ENCODE measurements at regions not wholly inside any gene's neighbourhood (a gene's known extent, or its start where the extent isn't known, plus 50 kb on each side); places are given as distances from the start of the nearest gene placed in this dataset.

- Mint-ChIP-seq H3K4me3 (ENCODE audit: low read depth) (no peak overlapping the region), H3K9me3 (peaks cover 21% of the 10 kb centered on the region), H3K4me1 (ENCODE audit: low read depth) (no peaks in the 10 kb centered on the region), H3K27me3 (ENCODE audit: low read depth) (no peaks in the 10 kb centered on the region), H3K36me3 (ENCODE audit: low read depth) (no peaks in the 10 kb centered on the region), H3K27ac (no peak overlapping the region)
- intact Hi-C loops (cut with micrococcal nuclease): no loop called here
- no peak for DNase-seq (ENCODE audit: low spot score)
These were observed 303.0 kb upstream of the GRIA1 start for GRCh38 chr5:153187503-153187902.

- intact Hi-C loops (cut with micrococcal nuclease): no loop called here
- Mint-ChIP-seq H3K27me3 (ENCODE audit: low read depth) (no peaks in the 10 kb centered on the region), H3K36me3 (ENCODE audit: low read depth) (no peaks in the 10 kb centered on the region), H3K4me1 (ENCODE audit: low read depth) (no peaks in the 10 kb centered on the region), H3K27ac (no peak overlapping the region), H3K9me3 (no peaks in the 10 kb centered on the region), H3K4me3 (ENCODE audit: low read depth) (no peak overlapping the region)
- no peak for DNase-seq (ENCODE audit: low spot score)
These were observed 284.1 kb upstream of the GRIA1 start for GRCh38 chr5:153206361-153206760.

DNA sequence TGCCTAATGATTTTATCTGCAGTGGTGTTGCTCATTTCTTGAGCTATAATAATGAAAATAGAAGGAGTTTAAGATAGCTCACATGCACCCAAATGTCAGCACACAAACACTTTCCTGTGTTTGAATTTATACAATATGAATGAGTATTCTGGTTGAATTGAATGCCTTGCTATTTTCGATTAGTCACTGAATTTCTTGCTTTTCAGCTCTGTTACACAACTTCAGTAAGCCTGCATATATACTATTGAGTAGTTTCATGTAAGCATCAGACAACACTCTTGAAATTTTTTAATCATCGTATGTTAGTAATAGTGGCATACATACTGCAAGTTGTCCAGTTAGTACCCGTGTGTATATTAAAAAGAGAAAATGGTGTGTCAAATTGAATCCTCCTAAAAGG, 281.5 kb upstream of the GRIA1 start:
- Mint-ChIP-seq H3K4me3 (ENCODE audit: low read depth) (no peak overlapping the region), H3K36me3 (ENCODE audit: low read depth) (no peaks in the 10 kb centered on the region), H3K9me3 (peaks cover 2% of the 10 kb centered on the region), H3K4me1 (ENCODE audit: low read depth) (no peaks in the 10 kb centered on the region), H3K27me3 (ENCODE audit: low read depth) (no peaks in the 10 kb centered on the region), H3K27ac (no peak overlapping the region)
- intact Hi-C loops (cut with micrococcal nuclease): no loop called here
- no peak for DNase-seq (ENCODE audit: low spot score)

- no peak for DNase-seq (ENCODE audit: low spot score)
- intact Hi-C loops (cut with micrococcal nuclease): no loop called here
- Mint-ChIP-seq H3K4me3 (ENCODE audit: low read depth) (no peak overlapping the region), H3K4me1 (ENCODE audit: low read depth) (no peaks in the 10 kb centered on the region), H3K27ac (no peak overlapping the region), H3K9me3 (peaks cover 4% of the 10 kb centered on the region), H3K36me3 (ENCODE audit: low read depth) (no peaks in the 10 kb centered on the region), H3K27me3 (ENCODE audit: low read depth) (no peaks in the 10 kb centered on the region)
These were observed 280.8 kb upstream of the GRIA1 start for GRCh38 chr5:153209687-153210086.

DNA sequence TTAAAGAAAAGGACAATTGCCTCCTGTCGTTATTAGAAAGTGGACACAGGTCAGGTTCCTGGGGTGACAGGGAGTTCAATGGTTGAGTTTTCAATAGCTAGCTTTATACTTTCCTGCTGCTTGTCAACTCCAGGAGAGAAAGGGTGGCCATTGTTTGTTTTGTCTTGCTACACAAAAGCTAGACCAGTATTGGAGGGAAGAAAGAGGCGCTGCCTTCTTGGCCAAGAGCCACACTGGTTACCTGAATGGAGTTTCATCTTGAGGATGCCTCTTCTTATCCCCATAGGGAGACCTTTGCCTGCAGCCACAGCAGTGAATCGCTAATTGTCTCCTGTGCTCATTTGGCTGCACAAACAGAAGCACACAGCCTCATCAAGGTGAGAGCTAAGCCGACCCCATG, 279.4 kb upstream of the GRIA1 start:
- no peaks in the 10 kb centered on the region for H3K36me3 Mint-ChIP-seq (ENCODE audit: low read depth)
- H3K27me3 Mint-ChIP-seq (ENCODE audit: low read depth): no peaks in the 10 kb centered on the region
- peaks cover 12% of the 10 kb centered on the region for H3K9me3 Mint-ChIP-seq
- intact Hi-C loops (cut with micrococcal nuclease): no loop called here
- no peak overlapping the region for H3K27ac Mint-ChIP-seq
- no peaks in the 10 kb centered on the region for H3K4me1 Mint-ChIP-seq (ENCODE audit: low read depth)
- H3K4me3 Mint-ChIP-seq (ENCODE audit: low read depth): no peak overlapping the region
- no peak for DNase-seq (ENCODE audit: low spot score)

- no peaks in the 10 kb centered on the region for H3K4me1 Mint-ChIP-seq (ENCODE audit: low read depth)
- no peak for DNase-seq (ENCODE audit: low spot score)
- H3K27me3 Mint-ChIP-seq (ENCODE audit: low read depth): no peaks in the 10 kb centered on the region
- H3K9me3 Mint-ChIP-seq: peaks cover 19% of the 10 kb centered on the region
- intact Hi-C loops (cut with micrococcal nuclease): no loop called here
- H3K27ac Mint-ChIP-seq: no peak overlapping the region
- no peak overlapping the region for H3K4me3 Mint-ChIP-seq (ENCODE audit: low read depth)
- no peaks in the 10 kb centered on the region for H3K36me3 Mint-ChIP-seq (ENCODE audit: low read depth)
These were observed 278.0 kb upstream of the GRIA1 start for GRCh38 chr5:153212471-153212870.

DNA sequence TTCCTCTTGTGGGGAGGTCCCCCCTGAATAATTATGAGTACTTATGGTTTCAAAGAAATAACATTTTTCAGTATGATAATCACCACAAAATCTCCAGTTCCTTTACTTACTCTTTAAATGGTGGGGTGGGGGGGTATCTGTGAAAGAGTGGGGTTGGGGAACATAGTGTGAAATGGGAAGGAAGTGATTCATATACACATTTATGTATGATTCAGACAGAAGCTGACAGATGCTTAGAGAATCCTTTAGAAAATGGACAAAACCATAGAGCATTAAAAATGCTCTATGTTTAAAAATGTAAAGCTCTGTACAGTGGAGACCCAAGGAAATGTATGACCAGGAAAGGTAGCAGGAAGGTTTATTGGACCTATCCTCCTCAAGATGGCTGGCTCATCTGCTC, 267.5 kb upstream of the GRIA1 start:
- Mint-ChIP-seq H3K36me3 (ENCODE audit: low read depth) (no peaks in the 10 kb centered on the region), H3K27me3 (ENCODE audit: low read depth) (no peaks in the 10 kb centered on the region), H3K4me1 (ENCODE audit: low read depth) (no peaks in the 10 kb centered on the region), H3K9me3 (peaks cover 29% of the 10 kb centered on the region), H3K4me3 (ENCODE audit: low read depth) (no peak overlapping the region), H3K27ac (no peak overlapping the region)
- intact Hi-C loops (cut with micrococcal nuclease): no loop called here
- DNase-seq (ENCODE audit: low spot score): no peak

GRCh38 chr5:153223376-153223775, 267.1 kb upstream of the GRIA1 start:
- H3K9me3 Mint-ChIP-seq: peaks cover 26% of the 10 kb centered on the region
- intact Hi-C loops (cut with micrococcal nuclease): no loop called here
- no peaks in the 10 kb centered on the region for H3K36me3 Mint-ChIP-seq (ENCODE audit: low read depth)
- H3K4me3 Mint-ChIP-seq (ENCODE audit: low read depth): no peak overlapping the region
- no peaks in the 10 kb centered on the region for H3K27me3 Mint-ChIP-seq (ENCODE audit: low read depth)
- H3K27ac Mint-ChIP-seq: no peak overlapping the region
- H3K4me1 Mint-ChIP-seq (ENCODE audit: low read depth): no peaks in the 10 kb centered on the region
- no peak for DNase-seq (ENCODE audit: low spot score)

- Mint-ChIP-seq H3K36me3 (ENCODE audit: low read depth) (no peaks in the 10 kb centered on the region), H3K4me1 (ENCODE audit: low read depth) (no peaks in the 10 kb centered on the region), H3K27me3 (ENCODE audit: low read depth) (no peaks in the 10 kb centered on the region), H3K9me3 (peaks cover 16% of the 10 kb centered on the region), H3K4me3 (ENCODE audit: low read depth) (no peak overlapping the region), H3K27ac (no peak overlapping the region)
- no peak for DNase-seq (ENCODE audit: low spot score)
- intact Hi-C loops (cut with micrococcal nuclease): no loop called here
These were observed 265.8 kb upstream of the GRIA1 start for GRCh38 chr5:153224651-153225050.

- intact Hi-C loops (cut with micrococcal nuclease): no loop called here
- Mint-ChIP-seq H3K27me3 (ENCODE audit: low read depth) (no peaks in the 10 kb centered on the region), H3K9me3 (peaks cover 22% of the 10 kb centered on the region), H3K4me1 (ENCODE audit: low read depth) (no peaks in the 10 kb centered on the region), H3K36me3 (ENCODE audit: low read depth) (no peaks in the 10 kb centered on the region), H3K4me3 (ENCODE audit: low read depth) (no peak overlapping the region), H3K27ac (no peak overlapping the region)
- no peak for DNase-seq (ENCODE audit: low spot score)
These were observed 256.5 kb upstream of the GRIA1 start for GRCh38 chr5:153233933-153234332.

DNA sequence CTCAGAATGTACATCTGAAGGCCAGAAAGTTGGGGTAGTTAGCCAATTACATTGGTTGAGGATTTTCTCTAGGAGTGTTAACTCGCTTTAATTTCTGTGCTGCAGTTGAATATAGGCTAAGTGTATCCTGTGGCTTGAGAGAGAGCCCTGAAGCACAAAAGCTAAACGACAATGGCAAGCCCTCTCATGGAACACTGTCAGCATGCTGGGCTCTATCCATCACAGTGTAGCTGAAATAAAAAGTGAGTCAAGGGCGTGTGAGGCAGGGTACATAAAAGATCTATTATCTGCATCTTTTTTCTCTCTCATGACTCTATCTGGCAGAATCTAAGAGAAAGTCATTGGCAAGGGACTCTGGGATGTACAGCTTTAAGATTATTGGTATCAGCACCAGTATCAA, 254.2 kb upstream of the GRIA1 start:
- DNase-seq (ENCODE audit: low spot score): no peak
- no peaks in the 10 kb centered on the region for H3K27me3 Mint-ChIP-seq (ENCODE audit: low read depth)
- intact Hi-C loops (cut with micrococcal nuclease): no loop called here
- H3K9me3 Mint-ChIP-seq: peaks cover 18% of the 10 kb centered on the region
- H3K4me1 Mint-ChIP-seq (ENCODE audit: low read depth): no peaks in the 10 kb centered on the region
- no peaks in the 10 kb centered on the region for H3K36me3 Mint-ChIP-seq (ENCODE audit: low read depth)
- H3K4me3 Mint-ChIP-seq (ENCODE audit: low read depth): no peak overlapping the region
- H3K27ac Mint-ChIP-seq: no peak overlapping the region

- H3K36me3 Mint-ChIP-seq (ENCODE audit: low read depth): no peaks in the 10 kb centered on the region
- H3K4me3 Mint-ChIP-seq (ENCODE audit: low read depth): no peak overlapping the region
- peaks cover 18% of the 10 kb centered on the region for H3K9me3 Mint-ChIP-seq
- H3K27ac Mint-ChIP-seq: no peak overlapping the region
- no peak for DNase-seq (ENCODE audit: low spot score)
- intact Hi-C loops (cut with micrococcal nuclease): no loop called here
- H3K4me1 Mint-ChIP-seq (ENCODE audit: low read depth): no peaks in the 10 kb centered on the region
- no peaks in the 10 kb centered on the region for H3K27me3 Mint-ChIP-seq (ENCODE audit: low read depth)
These were observed 252.7 kb upstream of the GRIA1 start for GRCh38 chr5:153237671-153238332.

GRCh38 chr5:153257381-153257780, 233.1 kb upstream of the GRIA1 start:
- no peaks in the 10 kb centered on the region for H3K27me3 Mint-ChIP-seq (ENCODE audit: low read depth)
- H3K4me1 Mint-ChIP-seq (ENCODE audit: low read depth): no peaks in the 10 kb centered on the region
- intact Hi-C loops (cut with micrococcal nuclease): no loop called here
- H3K9me3 Mint-ChIP-seq: peaks cover 6% of the 10 kb centered on the region
- H3K36me3 Mint-ChIP-seq (ENCODE audit: low read depth): no peaks in the 10 kb centered on the region
- H3K27ac Mint-ChIP-seq: no peak overlapping the region
- H3K4me3 Mint-ChIP-seq (ENCODE audit: low read depth): no peak overlapping the region
- DNase-seq (ENCODE audit: low spot score): no peak

- H3K9me3 Mint-ChIP-seq: peaks cover under 1% of the 10 kb centered on the region
- intact Hi-C loops (cut with micrococcal nuclease): no loop called here
These were observed 232.0 kb upstream of the GRIA1 start for GRCh38 chr5:153258469-153258868.

More at GRCh38 chr5:153258469-153258868, 232.0 kb upstream of the GRIA1 start:
- Mint-ChIP-seq H3K4me3 (ENCODE audit: low read depth) (no peak overlapping the region), H3K36me3 (ENCODE audit: low read depth) (no peaks in the 10 kb centered on the region), H3K27ac (no peak overlapping the region), H3K4me1 (ENCODE audit: low read depth) (no peaks in the 10 kb centered on the region), H3K27me3 (ENCODE audit: low read depth) (no peaks in the 10 kb centered on the region)
- DNase-seq (ENCODE audit: low spot score): no peak

Measured in activated T-helper 2 cell treated with anti-CD3 and anti-CD28 coated beads, Interferon-gamma antibody, Interleukin-2, Interleukin-4, amounts not matched to agents 10 μg/mL and 5 μg/mL and 100 μg/mL, durations not matched to agents 14 hours and 24 hours and 36 hours (primary cell).